Astrocyte (in vitro differentiated cells and primary cell): ENCODE measurements at regions not wholly inside any gene's neighbourhood (a gene's known extent, or its start where the extent isn't known, plus 50 kb on each side); places are given as distances from the start of the nearest gene placed in this dataset.

ENCODE experiments used
- CTCF ChIP-seq: IDR thresholded peaks from 2 replicates; pipeline ENCODE4 v1.5.1; 2011; ENCODE audit warnings: low read depth, mild to moderate bottlenecking, inconsistent platforms, low read length, moderate library complexity; ENCODE audit not compliant: insufficient read depth
- EZH2 ChIP-seq: IDR thresholded peaks from 2 replicates; pipeline ENCODE4 v1.6.1; 2012; ENCODE audit warnings: mild to moderate bottlenecking, low read length, inconsistent platforms; ENCODE audit not compliant: insufficient read depth

DNA sequence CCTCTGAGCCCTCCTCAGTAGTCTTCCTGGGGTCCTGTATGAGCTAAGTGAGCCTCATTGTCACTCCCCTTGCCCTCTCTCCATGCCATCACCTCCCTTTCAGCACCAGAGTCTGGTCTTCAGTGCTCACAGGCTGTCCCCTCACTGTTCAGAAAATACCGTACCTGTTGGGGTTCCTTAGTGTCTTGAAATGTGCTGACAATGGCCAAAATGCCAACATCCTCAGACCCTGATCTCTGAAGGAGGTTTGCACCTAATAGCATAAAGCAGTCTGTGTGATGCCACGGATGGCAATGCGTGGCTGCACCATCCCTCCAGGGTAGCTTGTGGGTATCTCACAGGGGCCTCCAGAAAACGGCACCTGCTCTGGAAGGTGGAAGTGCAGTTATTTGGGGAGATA is 301.0 kb upstream of the TLE3 start:
- TF ChIP-seq CTCF (no peak), EZH2 (no peak)
